ENCODE measurements at regions not wholly inside any gene's neighbourhood (a gene's known extent, or its start where the extent isn't known, plus 50 kb on each side); places are given as distances from the start of the nearest gene placed in this dataset.

DNA sequence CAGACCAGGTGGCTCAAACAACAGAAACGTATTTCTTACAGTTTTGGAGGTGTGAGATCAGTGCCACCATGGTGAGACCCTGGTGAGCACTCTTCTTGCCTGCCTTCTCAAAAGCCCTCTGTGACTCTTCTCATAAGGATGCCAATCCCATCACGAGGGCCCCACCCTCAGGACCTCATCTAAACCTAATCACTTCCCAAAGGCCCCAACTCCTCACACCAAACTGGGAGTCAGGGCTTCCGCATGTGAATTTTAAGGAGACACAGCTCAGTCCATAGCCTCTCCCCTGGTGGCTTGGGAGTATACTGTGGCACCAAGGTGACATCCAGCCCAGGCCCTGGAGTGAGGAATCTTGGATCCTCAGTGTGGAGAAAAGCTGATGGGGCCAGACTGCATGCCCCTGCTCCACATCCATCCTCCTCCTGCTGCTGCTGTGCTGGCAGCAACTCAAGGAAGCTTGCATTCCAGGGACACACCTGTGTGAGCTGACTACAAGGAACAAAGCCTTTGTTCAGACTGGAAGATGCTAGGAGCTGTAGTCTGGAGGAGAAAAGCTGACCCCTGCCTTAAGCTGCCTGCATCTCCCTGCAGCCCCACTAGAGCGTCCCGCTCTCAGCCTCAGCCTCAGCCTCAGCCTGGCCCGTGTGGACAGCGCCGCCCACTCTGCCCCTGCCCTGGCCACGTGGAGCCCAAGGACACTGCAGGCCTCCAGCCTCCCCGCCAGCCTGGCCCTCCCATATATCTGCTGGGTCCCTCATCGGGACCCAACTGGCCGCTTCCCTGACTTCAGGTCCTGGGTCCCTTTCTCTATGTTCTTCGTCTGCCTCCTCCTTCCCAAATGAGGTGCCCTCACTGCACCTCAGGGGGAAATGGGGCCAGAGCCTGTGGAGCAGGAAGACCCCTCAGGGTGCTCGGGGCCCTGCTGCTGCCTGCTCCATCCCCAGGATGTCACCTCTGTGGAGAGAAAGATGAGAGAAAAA is 87.8 kb upstream of the RAB6C start:
- no peak for DNase-seq (ENCODE audit: low read depth in 2 of 2)

DNA sequence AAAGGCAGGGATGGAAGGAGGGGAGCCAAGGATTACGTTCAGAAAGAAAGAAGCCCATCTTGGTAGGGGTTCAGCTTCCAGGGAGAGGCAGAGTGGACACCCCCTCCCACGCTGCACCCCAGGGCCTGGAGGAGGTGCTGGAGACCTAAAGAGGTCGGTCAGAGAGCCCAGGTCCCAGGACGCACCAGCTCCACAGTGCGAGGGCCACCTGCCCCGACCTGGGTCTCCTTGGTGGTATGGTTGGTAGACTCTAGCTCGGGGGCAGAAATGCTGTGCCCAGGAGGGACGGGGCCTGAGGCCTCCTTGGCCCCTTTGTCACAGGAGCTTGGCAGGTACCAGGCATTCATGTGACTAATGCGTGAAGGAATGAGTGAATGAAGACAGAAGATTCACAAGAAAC is 87.1 kb upstream of the RAB6C start:
- DNase-seq (ENCODE audit: low read depth in 2 of 2) = no peak

DNA sequence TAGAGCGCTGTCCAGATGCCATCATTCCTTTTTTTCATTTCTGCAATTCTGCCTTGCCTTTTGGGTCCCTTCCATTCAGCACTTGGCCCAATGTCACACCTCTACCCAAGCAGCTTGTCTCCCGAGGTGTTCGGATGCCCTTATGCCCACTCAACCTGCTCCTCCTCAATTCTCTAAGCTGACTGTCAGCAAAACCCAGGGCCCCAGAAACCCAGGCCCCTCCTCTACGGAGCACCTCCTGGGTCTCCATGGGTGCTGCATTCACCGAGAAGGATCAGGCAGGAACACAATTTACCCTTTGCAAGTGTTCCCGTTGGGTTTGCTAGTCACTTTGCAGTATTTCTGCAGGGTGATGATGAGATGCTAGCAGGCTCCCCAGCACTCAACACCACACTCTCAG is 86.7 kb upstream of the RAB6C start:
- DNase-seq (ENCODE audit: low read depth in 2 of 2) = no peak

DNA sequence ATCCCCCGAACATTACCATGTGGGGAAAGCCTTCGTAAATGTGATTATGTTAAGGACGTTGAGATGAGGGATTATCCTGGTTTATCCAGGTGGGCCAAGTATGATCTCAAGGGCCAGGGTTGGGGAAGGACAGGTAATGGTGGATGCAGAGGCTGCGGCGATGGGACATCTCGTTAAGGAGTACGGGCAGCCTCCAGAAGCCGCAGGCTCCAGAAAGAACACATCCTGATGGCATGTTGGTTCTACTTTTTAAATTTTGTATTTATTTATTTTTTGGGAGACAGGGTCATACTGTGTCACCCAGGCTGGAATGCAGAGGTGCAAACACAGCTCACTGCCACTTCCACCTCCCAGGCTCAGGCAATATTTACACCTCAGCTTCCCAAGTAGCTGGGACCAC is 86.2 kb upstream of the RAB6C start:
- no peak for DNase-seq (ENCODE audit: low read depth in 2 of 2)

DNA sequence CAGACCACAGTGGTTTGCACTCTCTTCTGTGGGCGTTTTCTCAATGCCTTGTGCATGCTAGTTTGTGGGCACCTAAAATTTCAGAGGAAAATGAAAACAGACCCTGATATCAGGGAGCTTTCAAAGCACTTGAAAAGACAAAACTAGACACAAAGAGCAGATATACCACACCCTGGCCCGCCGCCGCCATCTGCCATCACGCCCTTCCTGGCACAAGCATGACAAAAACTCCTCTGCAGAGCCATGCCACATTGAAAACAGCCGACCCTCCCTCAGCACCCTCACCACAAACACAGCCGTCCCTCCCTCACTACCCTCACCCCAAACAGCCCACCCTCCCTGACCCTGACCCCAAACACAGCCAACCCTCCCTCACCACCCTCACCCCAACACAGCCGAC is 84.8 kb upstream of the RAB6C start:
- DNase-seq (ENCODE audit: low read depth in 2 of 2) = no peak

DNA sequence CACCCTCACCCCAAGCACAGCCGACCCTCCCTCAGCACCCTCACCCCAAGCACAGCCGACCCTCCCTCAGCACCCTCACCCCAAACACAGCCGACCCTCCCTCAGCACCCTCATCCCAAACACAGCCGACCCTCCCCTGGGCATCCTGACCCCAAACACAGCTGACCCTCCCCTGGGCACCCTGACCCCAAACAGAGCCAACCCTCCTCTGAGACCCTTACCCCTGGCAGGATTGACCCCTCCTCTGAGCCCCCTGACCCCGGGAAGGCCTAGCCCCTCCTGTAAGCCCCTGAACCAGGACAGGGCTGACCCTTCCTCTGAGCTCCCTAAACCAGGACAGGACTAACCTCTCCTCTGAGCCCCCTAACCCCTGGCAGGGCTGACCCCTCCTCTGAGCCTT is 84.4 kb upstream of the RAB6C start:
- no peak for DNase-seq (ENCODE audit: low read depth in 2 of 2)

DNA sequence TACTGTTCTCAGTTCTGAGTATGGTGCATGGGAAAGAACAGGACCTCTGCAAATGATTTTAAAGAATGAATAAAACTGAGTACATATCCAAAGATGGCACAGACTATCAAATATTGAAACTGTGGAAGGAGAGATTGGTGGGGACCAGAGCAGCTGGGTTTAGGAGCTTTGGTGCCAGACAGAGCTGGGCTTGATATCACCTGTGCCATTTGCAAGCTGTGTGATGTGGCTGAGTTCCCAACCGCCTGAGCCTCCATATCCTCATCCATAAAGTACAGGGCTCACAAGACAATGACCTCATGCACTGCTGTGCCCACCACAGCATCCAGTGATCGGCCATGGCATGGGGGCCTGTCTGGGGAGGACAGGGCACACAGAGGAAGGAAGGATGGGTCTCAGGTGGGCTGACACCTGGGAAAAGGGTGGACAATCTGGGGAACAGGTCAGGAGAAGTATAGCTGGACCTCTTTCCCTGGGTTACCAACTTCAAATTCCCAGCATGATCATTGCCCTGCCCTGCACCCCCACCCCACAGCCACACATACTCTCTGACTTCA is 83.9 kb upstream of the RAB6C start:
- DNase-seq (ENCODE audit: low read depth in 2 of 2) = no peak

DNA sequence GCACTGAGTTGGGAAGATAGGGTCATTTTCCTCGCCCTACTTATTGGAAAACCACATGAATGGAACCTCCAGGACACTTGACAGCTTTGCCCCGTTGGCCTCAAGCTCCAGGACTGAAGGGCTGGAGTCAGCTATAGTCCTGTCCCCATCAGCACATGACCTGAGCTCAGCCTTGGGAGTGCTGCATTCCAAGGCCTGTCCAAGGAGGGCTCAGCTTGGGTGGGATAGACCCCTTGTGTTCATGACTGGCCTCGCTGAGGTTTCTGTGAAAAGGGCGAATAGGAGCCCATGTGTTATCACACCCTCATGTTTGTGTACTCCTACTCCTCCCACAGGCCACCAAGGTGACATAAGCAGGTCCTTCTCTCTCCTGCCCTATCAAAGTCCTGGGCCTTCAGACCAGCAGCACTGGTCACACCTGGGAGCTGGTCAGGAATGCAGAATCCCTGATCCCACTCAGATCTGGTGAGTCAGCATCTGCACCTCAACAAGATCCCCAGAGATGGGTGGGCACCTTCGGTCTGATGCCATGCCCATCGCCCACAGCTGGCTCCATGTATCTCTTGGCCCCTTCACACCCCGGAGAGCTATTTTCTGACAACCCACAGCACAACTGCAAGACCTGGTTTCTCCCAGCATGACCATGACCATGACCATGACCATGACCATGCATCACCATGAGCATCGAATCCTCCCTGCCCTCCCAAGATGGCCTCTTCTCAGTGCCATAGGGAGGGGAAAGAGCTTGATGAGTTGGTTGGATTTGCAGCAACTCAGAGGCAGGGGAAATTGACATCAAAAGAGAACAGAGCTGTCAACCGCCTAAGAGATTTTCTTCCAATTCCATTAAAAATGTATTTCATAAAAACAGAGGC is 83.0 kb upstream of the RAB6C start:
- no peak for DNase-seq (ENCODE audit: low read depth in 2 of 2)

DNA sequence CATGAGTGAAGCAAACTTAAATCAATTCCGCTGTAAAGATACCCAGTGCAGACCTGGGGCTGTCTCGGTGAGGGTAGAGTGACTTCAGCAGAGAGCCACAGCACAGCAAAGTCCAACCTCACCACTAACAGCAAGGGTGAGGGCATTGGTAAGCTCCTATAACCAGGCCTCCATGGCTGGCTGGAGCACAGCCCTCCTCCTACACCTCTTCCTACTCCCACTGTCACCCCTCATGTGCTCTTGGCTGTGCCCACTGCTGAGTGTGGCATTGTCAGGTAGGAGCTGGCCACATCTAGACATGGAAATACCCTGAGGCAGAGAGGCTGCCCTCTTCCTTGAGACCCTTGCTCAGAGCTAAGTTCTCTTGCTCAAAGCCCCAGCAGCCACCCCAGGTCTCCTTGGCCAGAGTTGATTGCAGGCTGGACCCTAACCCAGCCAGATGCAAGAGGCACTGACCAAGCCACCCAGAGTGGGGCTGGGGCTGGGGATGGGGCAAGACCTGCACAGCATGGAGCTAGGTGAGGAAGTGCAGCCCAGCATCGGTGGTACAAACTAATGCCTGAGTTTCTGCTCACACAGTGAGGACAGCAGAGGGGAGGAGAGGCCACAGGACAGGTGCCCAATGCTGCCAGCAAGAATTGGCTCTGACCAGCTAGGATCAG is 77.6 kb upstream of the RAB6C start:
- no peak for DNase-seq (ENCODE audit: low read depth in 2 of 2)

DNA sequence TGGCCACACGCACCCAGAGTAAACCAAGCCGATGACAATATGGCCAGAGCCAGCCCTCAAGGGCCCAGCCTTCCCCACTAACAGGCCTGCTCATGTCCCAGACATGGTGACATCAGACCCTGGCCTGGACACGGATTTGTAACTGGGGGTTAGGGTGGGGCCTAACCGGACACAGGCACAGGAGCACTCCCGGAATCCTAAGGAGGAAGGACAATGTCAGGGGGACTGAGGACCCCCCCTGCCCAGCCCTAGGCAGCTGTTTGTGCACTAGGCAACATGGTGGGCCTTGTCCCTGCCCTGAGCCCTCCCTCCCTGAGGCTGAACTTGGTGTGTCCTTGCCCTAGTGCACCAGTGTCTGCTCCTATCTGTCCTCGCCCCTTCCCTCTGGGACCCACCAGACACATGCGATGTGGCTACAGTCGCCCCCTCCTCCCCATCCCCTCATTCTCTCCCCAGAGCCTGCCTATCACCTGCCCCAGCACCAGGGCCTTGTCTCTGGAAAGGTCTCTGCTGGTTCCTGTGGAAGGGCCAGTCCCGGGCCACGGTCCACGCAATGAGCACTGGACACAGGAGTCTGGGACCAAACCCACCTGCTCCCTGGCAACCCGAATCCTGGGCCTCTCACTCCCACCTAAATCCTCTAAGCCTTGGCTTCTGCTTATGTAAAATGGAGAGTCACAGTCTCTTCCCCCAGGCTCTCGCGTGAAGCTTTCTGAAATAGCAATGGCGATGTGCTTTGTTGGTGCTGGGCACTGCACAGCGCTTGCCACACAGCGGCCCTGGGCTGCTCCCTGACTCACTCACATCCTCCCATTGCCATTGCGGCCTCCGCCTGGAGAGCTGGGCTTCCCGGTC is 76.5 kb upstream of the RAB6C start:
- no peak for DNase-seq (ENCODE audit: low read depth in 2 of 2)

DNA sequence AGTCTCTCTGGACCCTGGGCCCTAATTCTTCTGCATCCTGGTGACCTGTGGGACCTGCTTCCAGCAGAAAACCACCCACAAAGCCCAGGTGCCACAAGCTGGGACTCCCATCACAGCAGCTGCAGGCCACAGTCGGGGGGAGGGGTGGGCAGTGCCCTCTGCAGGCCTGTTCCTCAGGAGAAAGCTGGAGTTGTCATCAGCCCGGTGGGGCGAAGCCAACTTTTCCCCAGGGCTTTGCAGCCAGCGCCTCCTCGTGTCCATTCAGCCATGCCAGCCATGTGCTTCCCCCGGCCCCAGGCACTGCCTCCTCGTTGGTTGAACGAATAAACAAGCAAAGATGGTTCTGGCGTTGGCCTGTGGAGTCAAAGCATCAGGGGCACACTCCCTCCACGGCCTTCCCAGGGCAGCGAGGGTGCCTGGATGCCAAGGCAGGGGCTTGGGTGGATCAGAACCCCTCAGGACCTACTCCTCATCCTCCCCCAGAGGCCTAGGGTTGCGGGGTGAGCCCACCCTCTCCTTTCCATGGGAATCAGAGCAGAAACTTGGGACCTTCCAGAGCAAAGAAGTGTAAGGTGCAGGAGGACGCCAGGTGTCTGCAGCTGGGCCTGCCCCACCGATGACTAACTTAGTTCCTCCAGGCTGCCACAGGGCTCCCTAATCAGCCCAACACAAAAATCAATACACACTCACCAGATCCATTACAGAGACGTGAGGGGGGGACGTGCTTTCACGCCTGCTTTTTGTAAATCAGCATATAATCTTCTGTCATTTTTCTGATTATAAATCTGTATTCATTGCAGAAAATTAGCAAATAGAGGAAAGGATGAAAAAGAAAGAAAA is 75.7 kb upstream of the RAB6C start:
- DNase-seq (ENCODE audit: low read depth in 2 of 2) = no peak

DNA sequence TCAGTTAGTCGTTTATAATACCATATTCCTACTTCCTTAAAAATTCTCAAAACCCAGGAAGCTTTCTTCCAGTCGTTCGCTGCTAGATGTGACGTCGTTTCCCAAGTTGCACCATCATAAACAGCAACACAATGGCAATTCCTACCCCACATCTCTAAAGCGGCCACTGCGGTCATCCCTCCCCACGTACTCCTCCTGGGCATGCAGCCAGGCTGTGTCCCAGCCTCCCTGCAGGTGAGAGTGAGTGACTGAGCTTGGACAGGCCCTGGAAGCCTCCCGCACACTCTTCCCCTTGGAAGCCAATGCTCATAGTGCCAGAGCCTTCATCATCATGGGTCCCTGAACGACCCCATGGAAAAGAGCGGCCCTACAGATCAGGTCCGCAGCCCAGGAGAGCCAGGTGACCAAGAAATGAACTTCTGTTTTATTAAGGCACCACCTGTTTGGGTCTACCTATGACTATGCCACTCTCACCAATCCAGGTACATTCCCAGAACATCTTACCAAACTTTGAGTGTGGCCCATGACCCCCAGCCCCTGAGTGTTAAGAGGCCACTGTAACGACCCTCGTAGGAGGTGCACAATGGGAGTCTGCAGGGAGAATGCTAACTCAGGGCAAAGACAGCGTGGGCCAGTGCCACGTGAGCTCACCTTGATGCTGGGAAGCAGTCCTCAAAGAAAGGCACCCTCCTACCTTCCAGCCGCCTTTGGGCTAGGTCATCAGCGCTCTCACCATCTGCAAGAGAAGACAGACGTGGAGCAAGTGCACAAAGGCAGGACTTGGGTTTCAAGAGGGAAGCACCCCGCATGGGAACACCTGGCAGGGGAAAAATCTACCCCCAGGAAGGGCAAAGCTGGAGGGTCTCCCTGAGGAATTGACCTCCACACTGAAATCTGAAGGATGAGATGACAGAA is 74.7 kb upstream of the RAB6C start:
- no peak for DNase-seq (ENCODE audit: low read depth in 2 of 2)

DNA sequence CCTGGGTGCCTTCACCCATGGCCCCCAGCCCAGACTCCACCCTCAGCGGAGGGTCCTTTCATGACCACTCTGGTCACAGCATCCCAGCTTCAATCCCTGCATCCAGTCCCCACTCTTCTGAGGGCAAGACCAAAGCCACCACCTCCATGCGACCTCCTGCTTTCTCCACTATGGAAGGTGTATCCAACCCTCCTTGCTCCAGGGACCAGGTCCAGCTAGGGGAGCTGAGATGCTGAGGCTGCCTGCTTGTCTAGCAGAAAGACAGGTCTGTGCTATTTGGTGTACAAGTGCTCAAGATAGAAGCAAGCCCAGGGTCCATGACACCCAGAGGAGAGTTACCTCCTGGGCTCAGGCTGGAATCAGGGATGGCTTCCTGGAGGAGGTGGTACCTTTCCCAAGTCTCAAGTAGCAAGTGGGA is 73.8 kb upstream of the RAB6C start:
- no peak for DNase-seq (ENCODE audit: low read depth in 2 of 2)

DNA sequence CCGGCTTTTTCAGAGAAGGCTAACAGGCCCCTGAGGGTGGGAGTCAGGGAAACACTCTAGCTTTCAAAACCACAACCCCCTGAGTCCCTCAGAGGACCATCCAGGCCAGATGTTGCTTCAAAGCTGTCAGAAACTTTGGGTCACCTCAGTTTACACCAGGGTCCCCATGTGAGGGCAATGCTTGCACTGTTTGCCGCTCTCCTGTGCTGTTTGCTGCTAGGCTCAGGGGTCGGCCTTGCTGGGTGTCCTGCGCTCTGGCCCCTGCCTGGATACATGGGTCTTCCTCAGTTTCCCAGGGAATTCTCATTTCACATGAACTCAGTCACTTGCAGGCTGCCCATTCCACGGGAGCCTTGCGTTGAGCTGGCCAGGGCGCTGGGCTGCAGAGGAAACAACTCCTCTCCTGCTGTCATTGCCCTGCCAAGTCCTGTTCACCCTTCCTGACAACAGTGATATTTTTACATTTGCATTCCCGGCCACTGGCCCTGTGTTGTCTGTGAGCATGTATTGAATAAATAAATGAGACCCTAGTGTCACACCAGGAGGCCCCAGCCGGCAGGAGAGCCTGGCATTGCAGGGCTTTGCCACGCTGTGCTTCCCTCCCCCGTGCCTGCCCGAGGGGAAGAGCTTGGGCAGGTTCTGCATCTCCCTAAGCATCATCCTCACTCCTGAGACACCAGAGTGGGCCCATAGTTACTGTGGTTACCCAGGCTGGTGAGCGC is 73.2 kb upstream of the RAB6C start:
- no peak for DNase-seq (ENCODE audit: low read depth in 2 of 2)

DNA sequence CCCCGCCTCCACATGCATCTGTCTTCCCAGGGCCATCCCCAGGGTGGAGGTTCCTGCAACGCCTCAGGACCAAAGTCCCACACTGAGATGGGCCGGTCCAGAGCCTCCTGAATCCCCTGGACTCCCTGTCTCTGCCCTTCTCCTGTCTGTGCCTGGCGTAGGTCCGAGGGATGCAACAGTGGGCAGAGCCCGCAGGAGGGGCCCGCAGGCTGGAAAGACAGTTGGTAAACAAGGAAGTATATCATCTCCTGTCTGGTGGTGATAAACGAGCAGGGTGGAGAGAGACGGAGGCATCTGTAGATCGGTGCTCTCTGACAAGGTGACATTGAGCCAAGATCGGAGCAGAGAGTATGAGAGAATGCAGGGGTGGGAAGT is 72.6 kb upstream of the RAB6C start:
- no peak for DNase-seq (ENCODE audit: low read depth in 2 of 2)

DNA sequence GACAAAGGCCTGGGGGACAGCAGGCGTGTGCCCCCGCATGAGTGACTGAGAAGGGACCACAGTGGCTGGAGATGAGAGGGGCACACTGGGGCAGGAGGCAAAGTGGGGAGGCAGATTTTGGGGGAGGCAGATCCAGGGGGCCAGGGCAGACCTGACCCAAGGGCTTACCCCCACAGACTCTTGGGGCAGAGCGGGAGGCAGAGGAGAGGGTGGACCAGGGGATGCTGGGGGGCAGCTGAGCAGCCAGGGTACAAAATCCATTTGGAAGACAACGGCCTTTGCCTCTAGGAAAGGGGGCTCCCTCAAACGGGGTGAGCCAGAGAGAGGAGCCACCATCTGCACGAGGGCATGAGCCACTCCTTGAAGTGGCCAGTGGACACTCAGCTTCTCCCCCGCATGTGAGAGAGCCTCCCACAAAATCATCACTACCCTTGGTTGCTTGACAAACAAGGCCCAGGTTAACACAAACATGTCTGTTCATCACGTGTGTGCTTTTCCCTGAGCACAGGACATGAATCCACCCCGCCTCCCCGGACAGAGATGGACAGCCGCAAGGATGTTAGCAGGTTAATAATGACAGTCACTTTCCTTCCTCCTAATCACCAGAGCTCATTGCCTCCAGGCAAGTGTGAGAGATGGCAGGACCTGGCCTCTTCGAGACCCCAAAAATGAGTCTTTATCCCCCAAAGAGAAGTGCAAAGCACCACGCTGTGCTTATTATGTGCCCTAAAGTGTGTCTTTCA is 72.0 kb upstream of the RAB6C start:
- DNase-seq (ENCODE audit: low read depth in 2 of 2) = no peak

DNA sequence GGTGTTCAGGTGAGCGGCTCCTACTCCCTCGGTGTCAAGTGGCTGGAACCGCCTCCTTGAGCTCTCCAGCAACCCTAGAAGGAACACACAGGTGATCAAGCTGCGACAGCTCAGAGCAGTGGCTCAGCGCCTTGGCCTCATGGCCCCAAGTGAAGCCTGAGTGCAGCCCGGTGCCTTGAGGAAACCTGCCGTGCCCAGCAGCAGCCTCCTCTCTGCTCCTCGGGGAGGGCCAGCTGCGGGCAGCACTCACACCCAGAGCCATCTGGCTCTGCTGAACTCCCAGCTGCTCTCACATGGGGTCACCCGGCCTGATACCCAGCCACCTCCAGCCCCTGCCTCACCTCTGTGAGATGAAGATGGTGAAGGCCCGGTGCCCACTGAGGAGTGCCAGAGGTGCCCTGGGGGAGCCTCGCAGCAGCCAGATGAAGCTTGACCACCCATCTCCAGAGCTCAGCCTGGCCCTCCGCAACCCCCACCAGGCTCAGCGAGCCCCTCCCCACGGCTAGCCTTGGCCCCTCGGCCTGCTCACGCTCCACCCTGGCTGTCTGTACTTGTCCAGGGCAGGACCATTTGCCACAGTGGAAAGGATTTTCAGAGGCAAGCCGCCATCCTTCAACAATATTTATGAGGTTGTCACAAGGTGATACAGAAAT is 70.6 kb upstream of the RAB6C start:
- DNase-seq (ENCODE audit: low read depth in 2 of 2) = no peak
